HG02970 (cell line): ENCODE measurements at regions not wholly inside any gene's neighbourhood (a gene's known extent, or its start where the extent isn't known, plus 50 kb on each side); places are given as distances from the start of the nearest gene placed in this dataset.

Experiments
- ATAC-seq: cut with Tn5 transposase; IDR thresholded peaks from one replicate; pipeline ENCODE4 v1.9.1; 2021; ENCODE audit warnings: mild to moderate bottlenecking, moderate library complexity, moderate number of reproducible peaks; ENCODE audit not compliant: unreplicated experiment, low FRiP score

- ATAC-seq, result no peak
These were observed 261.7 kb downstream of the MSRB3 start for GRCh38 chr12:65540140-65540539.

DNA sequence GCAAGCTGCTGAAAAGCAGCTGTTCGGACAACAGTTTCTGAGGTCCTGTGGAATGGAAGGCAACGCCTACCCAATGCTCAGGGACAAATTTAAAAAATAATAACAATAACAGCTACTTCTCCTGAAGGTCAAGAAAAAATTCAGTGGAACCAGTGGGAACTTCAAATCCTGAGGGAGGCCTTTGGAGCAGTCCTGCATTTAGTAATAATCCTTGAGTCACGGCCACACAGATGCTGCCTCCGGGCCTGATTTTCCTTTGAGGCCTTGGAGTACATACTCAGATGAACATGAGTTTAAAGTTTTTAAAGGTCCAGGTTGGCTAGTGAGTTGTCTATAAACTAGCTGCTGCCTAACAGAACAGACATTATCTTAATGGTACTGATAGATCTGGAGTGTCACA is 268.0 kb downstream of the MSRB3 start:
- no peak for ATAC-seq

DNA sequence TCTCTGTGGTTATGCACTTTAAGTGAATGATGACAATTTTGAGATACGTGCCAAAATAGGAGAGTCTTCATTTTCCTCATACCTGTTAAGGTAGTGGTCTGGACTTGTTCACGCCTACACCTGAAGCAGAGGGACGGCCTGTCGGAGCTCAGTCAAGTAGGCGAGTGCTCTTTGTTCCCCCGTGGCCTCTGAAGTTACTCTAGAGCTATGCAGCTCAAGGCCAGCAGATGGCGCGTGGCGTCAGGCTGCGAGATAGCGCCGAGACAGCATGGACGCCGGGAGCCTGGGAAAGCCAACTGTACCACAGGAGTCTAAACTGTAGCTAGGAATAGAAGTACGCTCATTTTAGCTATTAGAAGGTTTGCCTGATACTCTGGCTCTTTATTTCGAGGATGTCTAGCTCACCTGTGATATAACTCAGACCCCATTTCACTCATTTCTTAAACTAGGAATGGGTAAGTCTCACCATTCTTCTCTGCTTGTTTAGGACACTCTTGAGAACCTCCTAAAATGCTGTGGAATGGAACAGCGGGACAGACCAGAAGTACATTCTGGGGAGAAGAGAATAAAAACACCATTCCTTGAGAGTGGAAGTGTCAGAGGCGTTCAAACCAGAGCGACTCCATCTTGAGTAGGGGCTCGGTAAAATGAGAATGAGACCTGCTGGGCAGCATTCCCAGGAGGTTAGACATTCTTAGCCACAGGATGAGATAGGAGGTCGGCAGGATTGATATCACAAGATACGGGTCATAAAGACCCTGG is 267.4 kb upstream of the HMGA2 start:
- ATAC-seq, result peak; percentile 97

- no peak for ATAC-seq
These were observed 266.7 kb upstream of the HMGA2 start for GRCh38 chr12:65557438-65558181.

GRCh38 chr12:65560286-65560685 is 264.0 kb upstream of the HMGA2 start:
- ATAC-seq, result no peak

GRCh38 chr12:65561798-65562382 is 262.4 kb upstream of the HMGA2 start:
- no peak for ATAC-seq

DNA sequence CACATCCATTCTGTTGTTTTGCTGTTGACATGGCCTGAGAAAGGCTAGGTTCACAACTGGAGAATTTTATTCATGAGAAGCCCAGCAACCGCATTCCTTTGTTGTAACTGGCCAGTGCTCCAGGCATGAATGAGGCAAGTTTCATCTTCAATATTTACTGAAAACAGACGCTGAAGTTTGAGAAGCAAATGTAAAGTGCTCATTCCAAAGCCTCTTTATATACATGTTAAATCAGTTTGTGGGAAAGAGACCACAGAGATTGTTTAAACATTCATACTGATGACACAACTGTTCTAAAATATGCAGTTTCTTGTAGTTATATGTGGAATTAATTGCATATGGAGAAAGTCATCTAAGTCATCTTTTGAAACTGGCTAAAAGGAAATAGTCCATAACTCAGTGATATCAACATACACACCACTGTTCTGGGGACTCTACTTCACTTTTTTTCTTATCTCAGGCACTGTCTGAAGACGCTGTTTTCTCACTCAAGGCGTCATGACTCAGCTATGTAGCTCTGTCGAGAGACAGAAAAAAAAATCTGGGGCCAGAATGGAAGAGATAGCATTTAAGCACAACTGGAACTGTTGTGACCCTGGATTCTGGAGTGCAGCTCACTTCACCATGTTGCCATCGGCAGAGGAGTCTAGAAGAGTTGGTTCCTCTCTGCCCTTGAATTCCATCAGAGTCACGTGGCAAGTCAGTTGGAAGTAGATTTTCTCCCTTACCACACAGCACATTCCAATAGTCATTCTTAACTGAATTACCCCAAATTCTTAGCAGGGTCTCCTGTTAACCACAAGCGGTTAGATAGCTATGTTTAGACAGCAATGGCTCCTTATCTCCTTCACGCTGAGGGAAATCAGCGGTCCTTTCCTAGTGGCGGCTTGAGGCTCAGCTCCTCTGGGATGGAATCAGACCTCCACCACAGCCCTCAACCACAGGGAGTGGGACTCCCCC is 258.4 kb upstream of the HMGA2 start:
- no peak for ATAC-seq

- ATAC-seq, result no peak
These were observed 257.5 kb upstream of the HMGA2 start for GRCh38 chr12:65566751-65567150.

- ATAC-seq, result no peak
These were observed 256.5 kb upstream of the HMGA2 start for GRCh38 chr12:65567820-65568219.

GRCh38 chr12:65568517-65568916 is 255.8 kb upstream of the HMGA2 start:
- no peak for ATAC-seq

GRCh38 chr12:65570451-65571130 is 253.7 kb upstream of the HMGA2 start:
- ATAC-seq, result no peak

- no peak for ATAC-seq
These were observed 249.4 kb upstream of the HMGA2 start for GRCh38 chr12:65574867-65575266.

DNA sequence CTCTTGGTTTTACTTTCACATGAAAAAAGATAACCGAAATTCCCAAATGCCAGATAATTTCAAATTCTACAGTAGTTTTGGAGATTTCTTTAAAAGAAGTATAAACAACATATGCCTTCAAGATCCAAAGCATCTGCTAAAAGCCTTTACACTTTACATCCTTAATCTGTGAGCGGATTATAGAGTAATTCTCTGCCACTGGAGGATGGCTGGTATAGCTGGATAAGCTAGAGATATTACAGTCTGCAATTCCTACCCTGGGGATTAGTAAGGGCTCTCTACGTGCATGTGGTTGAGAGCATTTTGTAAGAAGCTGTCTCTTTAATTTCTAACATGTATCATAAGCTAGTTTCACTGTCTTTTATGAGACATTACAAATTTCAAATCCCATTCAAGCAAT is 240.3 kb upstream of the HMGA2 start:
- no peak for ATAC-seq

DNA sequence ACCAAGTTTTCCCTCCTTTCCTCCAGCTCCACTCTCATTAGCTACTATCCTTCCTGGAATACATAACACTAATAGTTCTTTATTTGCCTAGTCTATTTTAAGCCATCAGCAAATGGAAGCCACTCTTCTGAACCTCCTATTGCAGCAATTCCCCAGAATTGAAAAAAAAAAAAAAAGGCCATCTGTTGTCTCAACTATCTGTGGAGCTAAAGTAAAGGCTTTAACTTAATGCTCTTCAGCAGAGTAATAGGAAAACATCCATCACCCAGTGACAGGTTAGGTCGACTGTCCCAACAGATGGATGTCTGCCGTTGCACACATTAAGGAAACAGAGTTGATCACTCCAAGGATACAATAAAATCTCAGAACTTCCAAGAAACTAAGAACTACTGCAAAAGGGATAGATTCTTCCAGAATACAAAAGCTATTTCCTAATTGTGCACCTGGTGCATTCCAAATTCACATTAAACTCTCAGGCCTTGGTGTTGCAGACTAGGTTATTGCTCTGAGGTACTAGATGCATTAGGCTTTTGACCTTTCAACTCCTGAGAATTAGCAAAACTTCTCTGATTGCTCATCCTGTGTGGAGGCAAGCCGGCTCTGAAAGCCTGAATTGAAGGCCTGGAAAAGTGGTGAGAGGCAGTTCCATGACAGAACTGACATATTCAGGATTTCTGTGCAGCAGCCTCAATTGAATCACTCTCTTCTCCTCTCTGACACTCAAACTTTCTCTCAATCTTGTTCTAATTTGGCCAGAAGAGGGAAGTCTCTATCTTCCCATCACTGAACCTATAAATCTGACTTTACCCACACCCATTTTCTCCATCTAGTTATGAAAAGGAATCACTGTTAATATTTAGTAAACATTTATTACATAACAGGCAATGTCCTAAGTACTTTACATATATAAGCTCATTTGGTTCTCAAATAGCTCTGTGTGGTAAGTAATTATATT is 238.4 kb upstream of the HMGA2 start:
- ATAC-seq, result no peak

GRCh38 chr12:65586796-65587195 is 237.5 kb upstream of the HMGA2 start:
- ATAC-seq, result no peak

- no peak for ATAC-seq
These were observed 234.0 kb upstream of the HMGA2 start for GRCh38 chr12:65590318-65590717.

GRCh38 chr12:65592416-65592815 is 231.9 kb upstream of the HMGA2 start:
- ATAC-seq, result no peak

DNA sequence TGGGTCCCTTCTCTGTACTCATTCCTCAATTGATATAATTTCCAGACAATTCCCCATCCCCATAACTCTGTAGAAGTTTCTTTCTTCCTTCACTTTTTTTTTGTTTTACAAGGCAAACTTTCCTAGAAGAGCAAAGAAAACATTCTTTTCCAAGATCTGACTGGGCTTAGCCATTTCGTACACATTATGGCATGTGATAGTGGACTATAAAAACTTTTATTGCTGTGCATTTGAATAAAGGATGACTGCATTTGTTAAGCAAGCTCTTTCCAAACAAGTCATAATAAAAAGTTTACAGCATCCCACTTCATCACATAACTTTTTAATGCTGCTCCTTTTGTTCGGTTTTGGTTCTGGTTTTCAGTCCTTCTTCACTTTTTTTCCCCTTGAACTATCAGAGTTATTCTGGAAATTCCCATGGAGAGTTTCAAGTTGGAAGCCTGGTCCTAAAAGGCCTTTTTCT is 231.0 kb upstream of the HMGA2 start:
- no peak for ATAC-seq

- no peak for ATAC-seq
These were observed 229.9 kb upstream of the HMGA2 start for GRCh38 chr12:65594409-65594808.
